ENCODE measurements at regions not wholly inside any gene's neighbourhood (a gene's known extent, or its start where the extent isn't known, plus 50 kb on each side); places are given as distances from the start of the nearest gene placed in this dataset.

DNA sequence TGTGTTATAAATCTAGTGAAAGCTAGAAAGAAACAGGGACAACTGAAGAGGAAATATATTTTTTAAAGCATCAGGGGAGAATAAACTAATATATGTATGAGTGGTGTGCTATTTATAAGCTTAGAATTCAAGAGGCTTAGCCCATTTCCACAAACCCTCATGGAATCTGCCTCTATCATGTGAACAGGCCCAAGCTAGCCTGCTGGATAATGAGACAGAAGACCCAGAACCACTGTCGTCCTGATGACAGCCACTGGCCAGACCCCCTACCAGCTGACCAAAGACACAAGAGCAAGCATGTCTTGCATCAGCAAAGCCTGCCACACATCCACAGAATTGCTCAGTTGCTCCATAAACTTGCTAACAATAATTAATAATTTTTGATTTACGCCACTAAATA is 382.3 kb upstream of the NXPH2 start:
- Histone ChIP-seq H3K4me2 (ENCODE audit: low read length) (no peak overlapping the region), H3K79me2 (replicated peaks; ENCODE audit: insufficient read depth, low read length) (no peaks in the 10 kb centered on the region), H3K9ac (ENCODE audit: low read length) (no peak overlapping the region)

DNA sequence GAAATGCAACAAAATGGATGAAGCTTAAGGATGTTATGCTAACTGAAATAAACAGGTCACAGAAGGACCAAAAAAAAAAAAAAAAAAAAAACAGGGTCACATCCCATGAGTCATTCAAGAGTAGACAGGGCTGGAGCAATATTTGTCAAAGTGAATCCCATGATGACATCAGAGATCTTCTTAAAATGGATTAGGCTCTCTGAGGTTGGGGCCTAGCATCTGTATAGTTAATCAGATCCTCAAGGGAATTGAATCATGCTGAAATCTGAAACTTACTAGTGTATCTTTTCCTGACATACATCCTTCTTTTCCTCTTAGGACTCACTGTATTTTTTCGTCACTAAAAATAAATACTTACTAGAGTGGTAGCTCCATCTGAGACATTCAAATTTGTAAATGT is 380.6 kb upstream of the NXPH2 start:
- no peak overlapping the region for H3K9ac ChIP-seq (ENCODE audit: low read length)
- no peaks in the 10 kb centered on the region for H3K9me2 ChIP-seq (ENCODE audit: insufficient read depth, low read length)
- H3K79me2 ChIP-seq (replicated peaks; ENCODE audit: insufficient read depth, low read length): no peaks in the 10 kb centered on the region
- H4K20me1 ChIP-seq (ENCODE audit: insufficient read depth): no peaks in the 10 kb centered on the region
- H3K9me3 ChIP-seq (ENCODE audit: low read length): no peaks in the 10 kb centered on the region
- no peaks in the 10 kb centered on the region for H3K36me3 ChIP-seq (ENCODE audit: insufficient read depth, low read length)
- no peak overlapping the region for H3K4me2 ChIP-seq (ENCODE audit: low read length)
- TF ChIP-seq POLR2AphosphoS5 (IDR thresholded peaks at IDR 0.05) (no peak), RAD21 (conservative IDR thresholded peaks at IDR 0.05) (no peak), EZH2 (IDR thresholded peaks at IDR 0.05; ENCODE audit: borderline replicate concordance, insufficient read depth, low read length, poor library complexity, severe bottlenecking) (no peak), MXI1 (conservative IDR thresholded peaks at IDR 0.05; ENCODE audit: poor library complexity, severe bottlenecking) (no peak), SMC3 (conservative IDR thresholded peaks at IDR 0.05; ENCODE audit: poor library complexity) (no peak), EP300 (conservative IDR thresholded peaks at IDR 0.05; ENCODE audit: poor library complexity, severe bottlenecking) (no peak), TAF1 (IDR thresholded peaks at IDR 0.05; ENCODE audit: low read depth) (no peak)
- TF ChIP-seq, protein P1, sequence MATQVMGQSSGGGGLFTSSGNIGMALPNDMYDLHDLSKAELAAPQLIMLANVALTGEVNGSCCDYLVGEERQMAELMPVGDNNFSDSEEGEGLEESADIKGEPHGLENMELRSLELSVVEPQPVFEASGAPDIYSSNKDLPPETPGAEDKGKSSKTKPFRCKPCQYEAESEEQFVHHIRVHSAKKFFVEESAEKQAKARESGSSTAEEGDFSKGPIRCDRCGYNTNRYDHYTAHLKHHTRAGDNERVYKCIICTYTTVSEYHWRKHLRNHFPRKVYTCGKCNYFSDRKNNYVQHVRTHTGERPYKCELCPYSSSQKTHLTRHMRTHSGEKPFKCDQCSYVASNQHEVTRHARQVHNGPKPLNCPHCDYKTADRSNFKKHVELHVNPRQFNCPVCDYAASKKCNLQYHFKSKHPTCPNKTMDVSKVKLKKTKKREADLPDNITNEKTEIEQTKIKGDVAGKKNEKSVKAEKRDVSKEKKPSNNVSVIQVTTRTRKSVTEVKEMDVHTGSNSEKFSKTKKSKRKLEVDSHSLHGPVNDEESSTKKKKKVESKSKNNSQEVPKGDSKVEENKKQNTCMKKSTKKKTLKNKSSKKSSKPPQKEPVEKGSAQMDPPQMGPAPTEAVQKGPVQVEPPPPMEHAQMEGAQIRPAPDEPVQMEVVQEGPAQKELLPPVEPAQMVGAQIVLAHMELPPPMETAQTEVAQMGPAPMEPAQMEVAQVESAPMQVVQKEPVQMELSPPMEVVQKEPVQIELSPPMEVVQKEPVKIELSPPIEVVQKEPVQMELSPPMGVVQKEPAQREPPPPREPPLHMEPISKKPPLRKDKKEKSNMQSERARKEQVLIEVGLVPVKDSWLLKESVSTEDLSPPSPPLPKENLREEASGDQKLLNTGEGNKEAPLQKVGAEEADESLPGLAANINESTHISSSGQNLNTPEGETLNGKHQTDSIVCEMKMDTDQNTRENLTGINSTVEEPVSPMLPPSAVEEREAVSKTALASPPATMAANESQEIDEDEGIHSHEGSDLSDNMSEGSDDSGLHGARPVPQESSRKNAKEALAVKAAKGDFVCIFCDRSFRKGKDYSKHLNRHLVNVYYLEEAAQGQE (IDR thresholded peaks at IDR 0.05; ENCODE audit: borderline replicate concordance): no peak
- TF ChIP-seq, protein P2, sequence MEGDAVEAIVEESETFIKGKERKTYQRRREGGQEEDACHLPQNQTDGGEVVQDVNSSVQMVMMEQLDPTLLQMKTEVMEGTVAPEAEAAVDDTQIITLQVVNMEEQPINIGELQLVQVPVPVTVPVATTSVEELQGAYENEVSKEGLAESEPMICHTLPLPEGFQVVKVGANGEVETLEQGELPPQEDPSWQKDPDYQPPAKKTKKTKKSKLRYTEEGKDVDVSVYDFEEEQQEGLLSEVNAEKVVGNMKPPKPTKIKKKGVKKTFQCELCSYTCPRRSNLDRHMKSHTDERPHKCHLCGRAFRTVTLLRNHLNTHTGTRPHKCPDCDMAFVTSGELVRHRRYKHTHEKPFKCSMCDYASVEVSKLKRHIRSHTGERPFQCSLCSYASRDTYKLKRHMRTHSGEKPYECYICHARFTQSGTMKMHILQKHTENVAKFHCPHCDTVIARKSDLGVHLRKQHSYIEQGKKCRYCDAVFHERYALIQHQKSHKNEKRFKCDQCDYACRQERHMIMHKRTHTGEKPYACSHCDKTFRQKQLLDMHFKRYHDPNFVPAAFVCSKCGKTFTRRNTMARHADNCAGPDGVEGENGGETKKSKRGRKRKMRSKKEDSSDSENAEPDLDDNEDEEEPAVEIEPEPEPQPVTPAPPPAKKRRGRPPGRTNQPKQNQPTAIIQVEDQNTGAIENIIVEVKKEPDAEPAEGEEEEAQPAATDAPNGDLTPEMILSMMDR (IDR thresholded peaks at IDR 0.05; ENCODE audit: poor library complexity, severe bottlenecking): no peak
- H3F3A ChIP-seq (ENCODE audit: insufficient read depth, low read length, poor library complexity, severe bottlenecking): no peaks in the 10 kb centered on the region
- H3K27me3 ChIP-seq (ENCODE audit: insufficient read depth, low read depth, low read length): no peaks in the 10 kb centered on the region
- no peak overlapping the region for H3K4me3 ChIP-seq (ENCODE audit: low read length)
- H2AFZ ChIP-seq (ENCODE audit: low read depth, low read length): no peak overlapping the region
- H3K27ac ChIP-seq (ENCODE audit: low read length): no peak overlapping the region

More for the DNA sequence above, 382.3 kb upstream of the NXPH2 start:
- Histone ChIP-seq H3K4me3 (ENCODE audit: low read length) (no peak overlapping the region), H3K9me3 (ENCODE audit: low read length) (no peaks in the 10 kb centered on the region), H3F3A (ENCODE audit: insufficient read depth, low read length, poor library complexity, severe bottlenecking) (no peaks in the 10 kb centered on the region), H3K27me3 (ENCODE audit: insufficient read depth, low read depth, low read length) (no peaks in the 10 kb centered on the region), H2AFZ (ENCODE audit: low read depth, low read length) (no peak overlapping the region), H3K36me3 (ENCODE audit: insufficient read depth, low read length) (no peaks in the 10 kb centered on the region), H4K20me1 (ENCODE audit: insufficient read depth) (no peaks in the 10 kb centered on the region), H3K27ac (ENCODE audit: low read length) (no peak overlapping the region), H3K9me2 (ENCODE audit: insufficient read depth, low read length) (no peaks in the 10 kb centered on the region)
- TF ChIP-seq MXI1 (conservative IDR thresholded peaks at IDR 0.05; ENCODE audit: poor library complexity, severe bottlenecking): no peak

DNA sequence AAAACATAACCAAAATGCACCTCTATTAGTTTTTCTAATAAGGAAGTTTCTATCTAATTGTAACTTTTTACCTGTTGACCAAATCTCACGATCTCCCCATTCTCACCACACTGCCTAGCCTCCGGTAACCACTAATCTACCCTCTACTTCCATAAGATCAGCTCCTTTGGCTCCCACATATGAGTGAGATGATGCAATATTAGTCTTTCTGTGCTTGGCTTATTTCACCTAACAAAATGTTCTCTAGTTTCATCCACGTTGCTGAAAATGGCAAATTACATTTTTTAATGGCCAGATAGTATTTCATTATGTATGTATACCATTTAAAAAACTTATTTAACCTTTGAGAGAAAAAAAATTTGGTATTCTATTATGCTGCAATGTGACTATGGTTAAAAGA is 379.0 kb upstream of the NXPH2 start:
- H3K4me3 ChIP-seq (ENCODE audit: low read length): no peak overlapping the region

More for the DNA sequence above, 379.0 kb upstream of the NXPH2 start:
- no peaks in the 10 kb centered on the region for H4K20me1 ChIP-seq (ENCODE audit: insufficient read depth)
- no peaks in the 10 kb centered on the region for H3K9me3 ChIP-seq (ENCODE audit: low read length)
- no peaks in the 10 kb centered on the region for H3F3A ChIP-seq (ENCODE audit: insufficient read depth, low read length, poor library complexity, severe bottlenecking)
- no peak overlapping the region for H3K4me2 ChIP-seq (ENCODE audit: low read length)
- H3K79me2 ChIP-seq (replicated peaks; ENCODE audit: insufficient read depth, low read length): no peaks in the 10 kb centered on the region
- TF ChIP-seq MXI1 (conservative IDR thresholded peaks at IDR 0.05; ENCODE audit: poor library complexity, severe bottlenecking) (no peak), RAD21 (conservative IDR thresholded peaks at IDR 0.05) (no peak), SMC3 (conservative IDR thresholded peaks at IDR 0.05; ENCODE audit: poor library complexity) (no peak)
- H3K27me3 ChIP-seq (ENCODE audit: insufficient read depth, low read depth, low read length): no peaks in the 10 kb centered on the region
- H3K9me2 ChIP-seq (ENCODE audit: insufficient read depth, low read length): no peaks in the 10 kb centered on the region
- no peaks in the 10 kb centered on the region for H3K36me3 ChIP-seq (ENCODE audit: insufficient read depth, low read length)
- no peak overlapping the region for H3K9ac ChIP-seq (ENCODE audit: low read length)
- no peak overlapping the region for H3K27ac ChIP-seq (ENCODE audit: low read length)
- H2AFZ ChIP-seq (ENCODE audit: low read depth, low read length): no peak overlapping the region
